HG03575 (cell line): ENCODE measurements at regions not wholly inside any gene's neighbourhood (a gene's known extent, or its start where the extent isn't known, plus 50 kb on each side); places are given as distances from the start of the nearest gene placed in this dataset.
"Not testable (repeated sequence)": the region's sequence is repeated elsewhere in the genome, so short reads cannot be mapped to it uniquely, and the experiment has no call there.

Source experiments
- ATAC-seq: cut with Tn5 transposase; IDR thresholded peaks from one replicate; pipeline ENCODE4 v1.9.1; 2021; ENCODE audit not compliant: unreplicated experiment, insufficient number of reproducible peaks, low FRiP score; ENCODE audit errors: extremely low read depth

DNA sequence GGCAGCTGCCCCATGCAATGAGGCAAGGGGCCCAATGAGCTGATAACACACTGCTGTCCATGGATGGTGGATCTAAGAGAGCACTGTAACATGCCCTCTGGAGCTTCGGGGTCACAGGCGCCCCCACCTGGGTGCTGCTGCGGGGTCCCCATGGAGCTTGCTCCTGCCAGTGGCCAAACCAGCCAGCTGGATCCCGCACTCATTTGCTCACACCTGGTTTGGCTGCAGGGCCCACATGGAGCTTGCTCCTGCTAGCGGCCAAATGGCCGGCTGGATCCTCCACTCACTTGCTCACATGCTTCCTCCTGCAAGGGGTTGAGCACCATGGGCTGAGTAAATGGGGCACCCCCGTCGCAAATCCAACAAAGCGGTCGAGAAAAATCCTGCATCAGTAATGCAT is 68.3 kb upstream of the ARL15 start:
- no peak for ATAC-seq

DNA sequence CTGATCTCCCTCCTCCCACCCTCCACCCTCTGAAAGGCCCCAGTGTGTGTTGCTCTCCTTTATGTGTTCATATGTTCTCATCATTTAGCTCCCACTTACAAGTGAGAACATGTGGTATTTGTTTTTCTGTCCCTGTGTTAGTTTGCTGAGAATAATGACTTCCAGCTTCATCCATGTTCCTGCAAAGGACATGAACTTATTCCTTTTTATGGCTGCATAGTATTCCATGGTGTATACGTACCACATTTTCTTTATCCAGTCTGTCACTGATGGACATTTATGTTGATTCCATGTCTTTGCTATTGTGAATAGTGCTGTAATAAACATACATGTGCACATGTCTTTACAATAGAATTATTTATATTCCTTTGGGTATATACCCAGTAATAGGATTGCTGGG is 67.0 kb upstream of the ARL15 start:
- ATAC-seq: not testable (repeated sequence)

DNA sequence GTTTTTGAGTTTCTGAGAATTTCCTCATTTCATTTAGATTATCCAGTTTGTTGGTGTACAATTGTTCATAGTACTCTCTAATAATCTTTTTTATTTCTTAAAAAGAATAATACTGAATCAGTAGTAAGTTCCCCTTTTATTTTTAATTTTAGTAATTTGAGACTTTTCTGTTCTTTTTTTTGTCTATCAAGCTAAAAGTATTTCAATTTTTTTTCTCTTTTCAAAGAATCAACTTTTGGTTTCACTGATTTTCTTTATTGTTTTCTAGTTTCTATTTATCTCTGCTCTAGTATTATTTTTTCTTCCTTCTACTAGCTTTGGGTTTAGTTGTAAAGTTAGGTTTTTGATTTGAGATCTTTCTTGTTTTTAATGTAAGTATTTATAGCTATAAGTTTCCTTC is 60.6 kb upstream of the ARL15 start:
- ATAC-seq: no peak

DNA sequence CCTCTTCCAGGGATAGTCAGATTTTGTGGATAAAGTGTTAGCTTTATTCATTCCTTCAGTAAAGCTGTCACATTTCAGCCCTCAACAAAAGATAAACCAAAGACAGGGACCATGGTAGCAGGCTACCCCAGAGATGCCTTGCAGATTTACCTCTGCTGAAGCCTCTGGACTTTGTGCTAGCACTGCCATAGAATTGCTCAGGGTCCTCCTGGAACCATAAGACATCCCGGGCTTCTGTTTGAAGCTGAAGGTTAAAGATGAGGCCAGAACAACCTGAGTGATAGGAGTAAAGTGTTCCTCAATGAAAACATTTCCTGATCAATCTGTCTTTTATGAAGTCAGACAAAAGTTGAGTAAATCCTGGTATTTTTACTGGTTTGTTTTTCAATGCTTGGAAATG is 57.5 kb upstream of the ARL15 start:
- no peak for ATAC-seq

DNA sequence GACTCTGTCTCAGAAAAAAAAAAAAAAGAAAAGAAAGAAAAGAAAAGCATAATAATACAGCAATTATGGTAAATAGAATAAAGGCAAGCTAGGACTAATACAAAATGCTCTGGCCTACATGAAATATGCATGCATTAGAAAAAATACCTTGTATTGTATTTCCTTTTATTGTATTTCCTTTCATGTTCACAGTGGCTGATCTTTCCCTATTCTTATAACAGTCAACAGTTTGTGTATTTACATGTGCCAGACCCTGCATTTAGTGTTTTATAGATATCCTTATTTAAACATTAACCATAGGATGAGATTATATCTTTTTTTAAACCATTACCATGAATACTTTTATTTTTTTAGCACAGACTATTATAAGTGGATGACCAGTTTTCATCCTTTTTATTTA is 56.3 kb upstream of the ARL15 start:
- no peak for ATAC-seq

DNA sequence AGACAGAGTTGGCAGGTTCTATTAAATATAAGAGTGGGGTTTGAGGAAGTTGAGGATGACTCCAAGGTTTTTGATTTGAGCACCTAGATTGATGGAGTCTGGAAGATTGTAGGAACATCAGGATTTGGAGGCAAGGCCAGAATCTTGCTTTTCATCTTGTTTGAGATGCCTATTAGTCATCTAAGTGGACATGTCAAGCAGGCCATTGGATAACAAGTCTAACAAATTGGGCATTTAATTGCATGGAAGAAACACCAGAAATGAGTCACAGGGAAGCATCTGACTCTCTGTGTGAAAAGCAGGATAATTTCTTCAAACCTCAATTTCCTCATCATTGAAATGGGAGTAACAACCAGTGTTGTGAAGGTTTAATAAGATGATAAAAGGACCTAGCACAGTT is 53.3 kb upstream of the ARL15 start:
- no peak for ATAC-seq

DNA sequence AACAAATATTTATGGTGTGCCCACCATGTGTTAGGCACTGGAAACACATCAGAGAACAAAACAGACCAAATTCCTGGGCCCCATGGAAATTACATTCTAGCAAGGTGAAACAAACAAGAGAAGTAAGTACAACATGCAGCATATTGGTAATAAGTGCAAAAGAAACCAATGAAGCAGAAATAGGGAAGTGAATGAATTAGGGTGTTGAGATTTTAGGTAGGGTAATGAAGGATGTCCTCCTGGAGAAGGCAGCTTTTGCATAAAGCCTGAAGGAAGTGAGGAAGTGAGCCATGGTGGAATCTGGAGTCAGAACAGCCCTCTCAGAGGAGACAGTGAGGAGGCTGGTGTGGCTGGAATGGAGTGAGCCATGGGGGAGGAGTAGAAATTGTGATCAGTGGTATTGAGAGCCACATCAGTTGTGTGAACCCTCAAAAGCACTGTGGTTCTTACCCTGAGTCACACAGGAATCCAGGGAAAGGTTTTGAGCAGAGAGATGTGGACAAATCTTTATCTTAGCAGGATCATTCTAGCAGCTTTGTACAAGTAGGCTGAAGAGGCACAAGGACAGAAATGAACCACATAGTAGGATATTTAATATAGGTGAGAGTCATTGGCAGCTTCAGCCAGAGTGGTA is 52.7 kb upstream of the ARL15 start:
- no peak for ATAC-seq

DNA sequence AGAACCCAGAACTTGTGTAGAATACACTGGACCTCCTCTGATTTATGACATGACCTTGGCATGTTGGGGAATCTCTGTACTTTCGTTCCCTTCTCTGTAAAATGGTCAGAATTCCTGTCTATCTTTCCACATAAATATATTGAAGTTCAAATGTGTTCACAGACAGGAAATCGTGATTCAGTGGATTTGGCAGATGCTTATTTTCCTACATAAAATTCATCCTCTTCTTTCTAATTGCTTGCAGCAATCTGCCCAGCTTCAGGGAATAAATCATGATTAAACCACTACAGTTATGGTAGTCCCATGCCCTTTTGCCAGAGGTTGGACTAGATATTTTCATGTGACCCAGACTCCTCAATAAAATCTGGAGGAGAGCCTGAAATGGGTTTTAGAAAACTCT is 52.1 kb upstream of the ARL15 start:
- ATAC-seq: no peak

DNA sequence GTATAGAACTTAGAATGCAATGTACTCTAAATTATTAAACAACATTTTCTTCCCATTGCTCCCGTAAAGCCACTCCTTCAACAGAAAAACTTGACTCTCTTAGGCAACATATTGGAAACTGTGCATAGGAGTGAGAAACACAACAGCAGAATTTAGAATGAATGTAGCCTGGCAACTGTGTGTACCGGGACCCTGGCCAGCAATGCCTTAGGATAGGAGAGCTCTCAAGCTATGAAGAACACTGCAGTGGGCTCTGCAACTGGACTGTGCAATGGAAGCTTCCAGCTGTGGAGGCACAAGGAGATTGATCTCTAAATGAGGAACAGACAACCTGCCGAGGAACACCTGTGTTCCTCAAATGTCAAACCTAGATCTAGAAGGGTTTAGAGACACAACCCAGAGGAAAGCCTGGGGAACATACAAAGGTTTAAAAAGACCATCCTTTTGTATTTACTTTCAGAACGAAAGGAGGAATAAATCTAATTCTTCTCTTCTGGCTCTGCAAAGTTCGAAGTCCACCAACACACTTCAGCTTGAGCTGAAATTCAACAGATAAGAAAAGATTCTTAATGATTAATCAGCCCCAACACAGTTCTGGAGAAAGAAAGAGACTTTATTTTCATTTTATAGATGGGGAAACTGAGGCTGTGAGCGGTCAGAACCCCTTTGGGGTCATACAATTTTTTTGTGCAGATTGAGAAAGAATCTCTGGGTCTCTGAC is 51.5 kb upstream of the ARL15 start:
- no peak for ATAC-seq

DNA sequence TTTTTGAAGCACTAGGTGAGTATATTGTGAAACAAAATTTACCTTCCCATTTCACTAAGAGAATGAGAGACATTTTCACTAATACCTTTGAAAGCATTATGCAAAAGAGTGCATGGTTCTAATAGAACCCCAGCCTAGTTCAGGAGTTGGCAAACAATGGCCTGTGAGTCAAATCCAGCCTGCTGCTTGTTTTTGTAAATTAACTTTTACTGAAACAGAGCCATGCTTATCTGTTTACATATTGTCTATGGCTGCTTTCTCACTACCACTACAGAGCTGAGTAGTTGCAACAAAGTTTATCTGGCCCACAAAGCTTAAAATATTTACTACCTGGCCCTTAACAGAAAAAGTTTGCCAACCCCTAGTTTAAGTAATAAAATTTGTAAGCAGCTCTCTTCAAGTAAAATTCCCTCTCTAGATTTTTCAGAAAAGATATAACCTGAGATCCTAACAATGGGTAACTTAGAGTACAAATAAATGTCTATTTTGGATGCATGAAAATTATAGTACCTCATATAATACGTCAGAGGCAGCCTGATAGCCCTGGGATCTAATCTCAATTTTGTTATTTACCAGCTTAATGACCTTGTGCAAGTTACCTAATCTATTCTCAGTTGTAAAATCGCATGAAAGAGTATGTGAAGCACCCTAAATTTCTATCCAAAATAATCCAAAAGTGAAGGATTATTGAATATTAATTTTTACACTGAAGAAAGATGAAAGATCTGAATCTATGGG is 50.7 kb upstream of the ARL15 start:
- no peak for ATAC-seq
